HAP-1 (cell line): ENCODE measurements at regions not wholly inside any gene's neighbourhood (a gene's known extent, or its start where the extent isn't known, plus 50 kb on each side); places are given as distances from the start of the nearest gene placed in this dataset.

Source experiments
- DNase-seq, 2 experiments: peaks; one replicate each; pipeline ENCODE4 v3.0.0-alpha.2; 2016 to 2020; ENCODE audit warnings: low spot score in 2 of 2
- H3K27me3 ChIP-seq: fragments of 250-450 bp; sonication (Bioruptor Pico); 2 replicates; pipeline ENCODE4 v1.5.1; 2020; ENCODE audit warnings: low read depth, mild to moderate bottlenecking, moderate library complexity
- H3K36me3 ChIP-seq: fragments of 250-450 bp; sonication (Bioruptor Pico); replicated peaks from 2 replicates; pipeline ENCODE4 v1.5.1; 2020; ENCODE audit warnings: mild to moderate bottlenecking
- H3K4me1 ChIP-seq: fragments of 250-450 bp; sonication (Bioruptor Pico); 2 replicates; pipeline ENCODE4 v1.5.1; 2020; ENCODE audit warnings: mild to moderate bottlenecking
- H3K4me3 ChIP-seq: fragments of 250-450 bp; sonication (Bioruptor Pico); 2 replicates; pipeline ENCODE4 v1.5.1; 2020; ENCODE audit warnings: mild to moderate bottlenecking, moderate library complexity
- H3K9me3 ChIP-seq: fragments of 250-450 bp; sonication (Bioruptor Pico); 2 replicates; pipeline ENCODE4 v1.5.1; 2020; ENCODE audit warnings: mild to moderate bottlenecking, moderate library complexity
- in situ Hi-C: fragments of 300-500 bp; cut with MboI; formaldehyde crosslinking; loops from 3 replicates; pipeline ENCODE4 v1.14.3; 2020; ENCODE audit warnings: low sequenced_read_pairs, inconsistent platforms, mixed read lengths

DNA sequence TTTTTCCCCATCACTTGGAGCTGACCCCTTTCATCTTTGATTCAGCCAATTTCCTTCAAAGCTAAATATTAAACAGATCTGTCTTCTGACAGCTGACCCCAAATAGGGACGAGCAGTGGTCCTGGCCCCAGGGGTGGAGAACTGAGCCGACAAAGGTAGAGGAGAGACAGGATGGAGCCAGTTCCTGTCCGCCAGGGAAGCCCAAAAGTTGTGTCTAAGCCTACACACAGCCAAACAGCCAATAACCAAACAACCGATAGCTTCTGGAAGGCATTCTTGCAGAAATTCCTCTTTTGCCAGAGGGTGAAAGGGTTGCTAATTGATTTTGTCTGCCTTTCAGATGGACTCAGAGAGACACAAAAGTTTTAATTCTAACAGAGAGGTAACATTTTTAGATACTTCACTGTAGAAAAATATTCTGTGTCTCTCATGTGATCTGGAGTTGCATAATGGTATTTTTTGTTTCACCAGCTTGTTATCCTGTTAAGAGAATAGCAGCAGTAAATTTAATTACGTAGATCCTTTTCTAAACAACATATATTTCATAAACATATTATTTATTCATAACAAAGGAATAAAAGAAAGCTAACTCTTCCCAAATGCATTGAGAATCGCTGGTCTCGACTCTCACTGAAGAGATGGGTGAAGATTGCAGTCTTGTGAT lies 161.7 kb upstream of the LYZL1 start:
- H3K36me3 ChIP-seq: no peaks in the 10 kb centered on the region
- no peaks in the 10 kb centered on the region for H3K27me3 ChIP-seq
- no peak overlapping the region for H3K4me3 ChIP-seq
- no peaks in the 10 kb centered on the region for H3K9me3 ChIP-seq
- H3K4me1 ChIP-seq: peaks cover 4% of the 10 kb centered on the region
- in situ Hi-C loops: loop anchor here (25.0 kb wide), 1 partner anchor 465 kb away; no protein-coding TSS in a partner anchor
- DNase-seq: no peak

DNA sequence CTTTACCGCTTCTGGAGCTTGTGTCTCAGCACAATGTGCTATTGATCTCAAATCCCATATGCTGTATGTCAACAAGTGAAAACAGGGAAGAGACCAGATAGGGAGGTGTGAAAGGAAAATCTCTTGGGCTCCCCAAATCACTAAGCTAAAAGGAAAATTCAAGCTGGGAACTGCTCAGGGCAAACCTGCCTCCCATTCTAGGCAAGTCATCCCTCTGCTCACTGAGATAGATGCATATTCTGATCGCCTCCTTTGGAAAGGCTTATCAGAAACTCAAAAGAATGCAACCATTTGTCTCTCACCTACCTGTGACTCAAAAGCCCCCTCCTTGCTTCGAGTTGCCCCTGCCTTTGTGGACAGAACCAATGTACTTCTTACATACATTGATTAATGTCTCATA lies 161.1 kb upstream of the LYZL1 start:
- Histone ChIP-seq H3K9me3 (no peaks in the 10 kb centered on the region), H3K4me1 (peaks cover 4% of the 10 kb centered on the region), H3K36me3 (no peaks in the 10 kb centered on the region), H3K27me3 (no peaks in the 10 kb centered on the region), H3K4me3 (no peak overlapping the region)
- in situ Hi-C loops: loop anchor here (25.0 kb wide), 1 partner anchor 465 kb away; no protein-coding TSS in a partner anchor
- no peak for DNase-seq

DNA sequence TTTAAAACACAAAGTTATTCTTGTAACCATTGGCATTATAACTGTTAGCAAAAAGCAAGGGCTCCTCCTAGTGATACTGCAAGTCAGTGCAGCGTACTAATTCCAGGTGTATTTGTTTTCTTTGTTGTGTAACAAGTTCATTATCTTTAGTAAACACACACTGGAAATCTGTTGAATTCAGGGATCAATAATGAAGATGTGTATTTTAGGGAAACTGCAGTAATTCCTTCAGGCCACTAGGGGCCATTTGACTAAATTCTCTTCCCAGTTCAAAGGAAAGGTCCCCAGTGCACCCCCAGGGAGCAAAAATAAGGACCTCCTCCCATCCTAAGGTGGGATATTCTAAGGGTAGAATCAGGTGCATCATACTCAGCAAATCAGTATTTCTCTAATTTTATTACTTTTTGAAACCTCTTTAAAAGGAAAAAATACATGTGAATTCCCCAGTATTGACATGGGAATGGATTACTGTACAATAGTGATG lies 158.6 kb upstream of the LYZL1 start:
- Histone ChIP-seq H3K27me3 (no peaks in the 10 kb centered on the region), H3K4me3 (no peak overlapping the region), H3K4me1 (peaks cover 8% of the 10 kb centered on the region), H3K36me3 (no peaks in the 10 kb centered on the region), H3K9me3 (no peaks in the 10 kb centered on the region)
- in situ Hi-C loops: loop anchor here (25.0 kb wide), 1 partner anchor 468 kb away; no protein-coding TSS in a partner anchor
- peak; percentile 24 to 31 for DNase-seq

DNA sequence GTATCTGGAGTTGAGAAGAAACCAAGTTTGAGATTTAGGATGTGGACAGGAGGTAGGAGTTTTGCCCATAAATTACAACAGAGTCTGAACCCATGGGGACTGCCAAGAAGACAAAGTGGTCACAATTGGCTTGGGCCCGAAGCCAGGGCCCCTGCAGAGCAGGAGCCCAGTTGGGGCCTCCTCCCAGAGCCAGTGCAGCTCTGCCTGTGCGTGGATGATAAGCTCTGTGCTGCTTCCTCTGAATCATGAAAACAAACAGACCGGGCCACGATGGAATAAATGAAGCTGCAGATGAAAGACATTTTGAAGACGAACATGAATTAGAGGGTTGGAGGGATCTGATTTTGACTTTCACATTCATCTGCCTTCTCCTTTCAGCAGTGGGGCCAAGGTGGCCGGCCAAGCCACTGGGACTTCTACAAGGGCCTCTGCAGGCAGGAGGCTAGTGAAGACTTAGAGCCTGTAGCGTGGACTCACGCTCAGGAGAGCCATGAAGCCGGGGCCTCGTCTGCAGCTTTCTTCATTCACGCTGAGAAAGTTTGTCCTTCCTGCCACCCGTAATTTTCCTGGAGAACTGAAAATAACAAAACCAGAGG lies 156.8 kb upstream of the LYZL1 start:
- no peak for DNase-seq
- Histone ChIP-seq H3K4me1 (peaks cover 13% of the 10 kb centered on the region), H3K36me3 (no peaks in the 10 kb centered on the region), H3K4me3 (no peak overlapping the region), H3K27me3 (no peaks in the 10 kb centered on the region), H3K9me3 (no peaks in the 10 kb centered on the region)
- in situ Hi-C loops: loop anchor here (25.0 kb wide), 1 partner anchor 470 kb away; no protein-coding TSS in a partner anchor

DNA sequence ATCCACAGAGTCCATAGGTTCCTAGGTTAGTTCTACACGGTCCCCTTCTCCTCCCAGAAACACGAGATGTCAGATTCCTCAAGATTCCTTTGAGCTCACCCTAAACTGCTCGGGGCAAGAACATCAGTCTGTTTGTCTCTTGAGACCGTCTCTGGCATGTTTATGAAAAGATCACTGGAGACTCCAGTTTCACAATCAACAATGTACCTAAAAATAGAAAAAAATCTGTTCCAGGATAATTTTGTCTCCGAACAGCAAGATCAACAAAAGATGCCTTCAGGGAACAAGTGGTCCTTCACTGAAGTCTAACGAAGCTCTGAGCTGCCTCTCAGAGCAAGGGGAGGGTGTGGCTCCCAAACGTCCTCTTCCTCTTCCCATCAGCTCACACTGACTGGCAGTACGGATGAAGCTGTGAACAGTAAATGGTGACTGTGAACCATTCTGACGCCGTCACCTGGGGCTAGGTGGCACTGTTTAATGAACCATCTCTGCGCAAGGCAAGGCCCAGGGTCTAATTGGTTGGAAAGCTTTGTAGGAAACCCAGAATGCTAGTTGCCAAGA lies 156.2 kb upstream of the LYZL1 start:
- in situ Hi-C loops: loop anchor here (25.0 kb wide), 1 partner anchor 470 kb away; no protein-coding TSS in a partner anchor
- H3K27me3 ChIP-seq: no peaks in the 10 kb centered on the region
- no peak overlapping the region for H3K4me3 ChIP-seq
- H3K9me3 ChIP-seq: no peaks in the 10 kb centered on the region
- DNase-seq: no peak
- H3K4me1 ChIP-seq: peaks cover 13% of the 10 kb centered on the region
- H3K36me3 ChIP-seq: no peaks in the 10 kb centered on the region

DNA sequence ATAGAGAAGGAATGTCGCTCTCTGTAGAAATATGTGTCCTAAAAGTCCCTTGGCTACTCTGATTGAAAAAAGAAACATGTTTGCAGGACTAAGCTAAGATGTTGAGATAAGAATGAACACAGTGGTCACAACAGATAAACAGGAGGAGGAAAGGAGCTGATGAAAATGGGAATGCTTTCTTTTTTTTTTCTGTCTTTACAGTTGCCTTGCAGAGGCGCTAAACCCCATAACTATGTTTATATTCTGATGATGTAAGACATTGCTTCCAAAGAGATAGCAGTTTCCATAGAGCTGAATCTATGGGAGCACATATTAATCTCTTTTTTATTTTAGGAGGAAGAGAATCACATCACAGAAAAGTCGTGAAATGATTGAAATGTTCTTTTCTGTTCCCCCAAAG lies 153.5 kb upstream of the LYZL1 start:
- DNase-seq: no peak
- H3K27me3 ChIP-seq: no peaks in the 10 kb centered on the region
- no peak overlapping the region for H3K4me3 ChIP-seq
- H3K36me3 ChIP-seq: no peaks in the 10 kb centered on the region
- peaks cover 11% of the 10 kb centered on the region; the same call in 1 of the 2 replicates for H3K4me1 ChIP-seq
- in situ Hi-C loops: loop anchor here (25.0 kb wide), 1 partner anchor 473 kb away; no protein-coding TSS in a partner anchor
- H3K9me3 ChIP-seq: no peaks in the 10 kb centered on the region

DNA sequence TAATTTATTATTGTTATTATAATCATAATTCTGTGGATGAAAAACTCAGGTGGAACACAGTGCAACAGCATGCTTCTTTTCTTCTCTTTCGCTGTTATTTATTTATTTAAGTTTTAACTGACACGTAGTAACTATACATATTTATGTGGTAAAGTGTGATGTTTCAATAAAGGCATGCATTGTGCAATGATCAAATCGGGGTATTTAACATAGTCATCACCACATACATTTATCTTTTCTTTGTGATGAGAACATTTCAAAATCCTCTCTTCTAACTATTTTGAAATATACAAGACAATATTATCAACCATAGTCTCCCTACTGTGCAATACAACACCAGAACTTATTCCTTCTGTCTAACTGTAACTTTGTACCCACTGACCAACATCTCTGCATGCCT lies 152.5 kb upstream of the LYZL1 start:
- H3K9me3 ChIP-seq: no peaks in the 10 kb centered on the region
- H3K27me3 ChIP-seq: no peaks in the 10 kb centered on the region
- H3K36me3 ChIP-seq: no peaks in the 10 kb centered on the region
- DNase-seq: no peak
- in situ Hi-C loops: loop anchor here (25.0 kb wide), 1 partner anchor 474 kb away; no protein-coding TSS in a partner anchor
- peaks cover 16% of the 10 kb centered on the region for H3K4me1 ChIP-seq
- no peak overlapping the region for H3K4me3 ChIP-seq

DNA sequence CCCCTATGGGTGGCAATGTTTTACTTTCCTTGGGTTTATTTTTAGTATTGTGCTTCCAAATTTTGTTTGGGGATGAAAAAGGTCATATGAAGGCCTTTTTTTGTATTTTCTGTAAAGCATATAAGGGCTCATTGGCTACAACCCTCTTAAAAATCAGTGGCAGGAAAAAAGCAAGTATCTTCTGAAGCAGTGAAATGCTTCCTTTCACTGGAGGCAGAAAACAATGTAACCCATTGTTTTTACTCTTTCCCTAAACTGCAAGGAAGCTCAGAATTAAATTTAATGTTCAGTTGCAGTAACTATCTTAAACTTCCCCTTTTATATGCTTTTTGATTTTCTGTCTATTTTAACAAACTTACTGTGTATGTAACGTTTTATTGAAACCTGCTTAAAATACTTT lies 148.7 kb upstream of the LYZL1 start:
- DNase-seq: no peak
- in situ Hi-C loops: loop anchor here (25.0 kb wide), 1 partner anchor 478 kb away; no protein-coding TSS in a partner anchor
- no peaks in the 10 kb centered on the region for H3K27me3 ChIP-seq
- H3K4me3 ChIP-seq: no peak overlapping the region
- no peaks in the 10 kb centered on the region for H3K36me3 ChIP-seq
- no peaks in the 10 kb centered on the region for H3K9me3 ChIP-seq
- H3K4me1 ChIP-seq: peaks cover 19% of the 10 kb centered on the region

DNA sequence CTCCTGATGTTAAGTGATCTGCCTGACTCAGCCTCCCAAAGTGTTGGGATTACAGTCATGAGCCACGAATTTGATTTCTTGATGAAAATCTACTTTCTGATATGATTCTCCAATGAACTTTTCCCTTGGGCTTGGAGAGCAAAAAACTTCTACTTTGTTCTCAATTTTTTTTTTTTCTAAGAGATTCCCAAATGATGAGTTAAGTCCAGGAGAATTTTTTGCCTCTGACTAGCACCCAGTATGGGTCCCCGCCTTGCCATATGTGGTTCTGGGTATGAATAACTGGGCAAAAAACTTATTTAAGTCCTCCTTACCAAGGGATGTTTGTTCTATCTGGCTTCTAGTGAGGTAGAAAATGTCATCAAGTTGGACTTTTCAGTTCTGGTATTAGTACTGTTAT lies 147.9 kb upstream of the LYZL1 start:
- Histone ChIP-seq H3K4me1 (peaks cover 13% of the 10 kb centered on the region), H3K9me3 (no peaks in the 10 kb centered on the region), H3K36me3 (no peaks in the 10 kb centered on the region), H3K4me3 (no peak overlapping the region), H3K27me3 (no peaks in the 10 kb centered on the region)
- in situ Hi-C loops: loop anchor here (25.0 kb wide), 1 partner anchor 479 kb away; no protein-coding TSS in a partner anchor
- DNase-seq: no peak

DNA sequence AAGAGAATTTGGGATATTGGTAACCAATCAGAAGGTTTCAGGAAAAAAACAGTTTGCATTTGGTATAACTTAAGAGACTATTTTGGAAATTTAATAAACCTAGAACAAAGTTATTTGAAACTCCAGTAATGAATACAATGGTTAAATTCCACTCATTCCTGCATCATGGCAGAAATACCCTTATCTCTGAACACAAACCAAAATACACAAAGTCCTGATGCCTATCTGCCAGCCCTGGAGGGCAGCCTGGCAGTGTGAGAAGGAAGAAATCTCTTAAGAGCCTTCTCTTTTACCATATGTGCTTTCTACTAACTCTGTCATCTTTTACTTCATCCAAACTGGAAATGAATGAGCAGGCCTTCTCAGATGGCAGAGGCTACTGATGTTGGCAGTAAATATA lies 147.1 kb upstream of the LYZL1 start:
- no peak for DNase-seq
- Histone ChIP-seq H3K4me3 (no peak overlapping the region), H3K9me3 (no peaks in the 10 kb centered on the region), H3K36me3 (no peaks in the 10 kb centered on the region), H3K4me1 (peaks cover 13% of the 10 kb centered on the region), H3K27me3 (no peaks in the 10 kb centered on the region)
- in situ Hi-C loops: loop anchor here (25.0 kb wide), 1 partner anchor 479 kb away; no protein-coding TSS in a partner anchor

DNA sequence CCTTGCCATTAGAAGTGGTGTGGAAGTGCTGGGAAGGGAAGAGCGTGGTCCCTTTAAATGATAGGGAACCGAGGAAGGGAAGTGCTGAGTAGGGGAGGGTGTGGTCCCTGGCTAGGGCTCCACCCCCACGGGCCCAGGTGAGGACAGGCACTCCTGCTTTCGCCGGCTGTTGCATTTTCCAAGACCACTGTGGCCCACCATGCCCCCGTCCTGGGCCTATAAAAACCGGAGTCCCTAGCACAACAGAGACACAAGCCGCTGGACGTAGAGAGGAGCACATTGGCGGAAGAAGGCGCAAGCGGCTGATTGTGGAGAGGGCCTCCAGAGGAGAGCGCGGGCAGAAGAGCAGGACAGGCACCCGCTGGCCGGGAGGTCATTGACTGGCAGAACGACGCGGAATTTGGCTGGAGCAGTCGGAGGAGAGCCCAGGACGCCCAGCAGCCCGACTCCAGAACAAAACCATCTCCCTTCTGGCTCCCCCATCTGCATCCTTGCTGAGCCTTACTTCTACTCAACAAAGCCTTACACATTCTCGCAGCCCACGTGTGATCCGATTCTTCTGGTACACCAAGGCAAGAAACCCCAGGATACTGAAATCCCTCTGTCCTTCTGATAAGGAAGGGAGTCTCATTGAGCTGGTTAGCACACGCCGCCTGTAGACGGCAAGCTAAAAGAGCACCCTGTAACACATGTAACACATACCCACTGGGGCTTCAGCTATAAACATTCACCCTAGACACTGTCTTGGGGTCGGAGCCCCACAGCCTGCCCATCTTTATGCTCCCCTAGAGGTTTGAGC lies 146.2 kb upstream of the LYZL1 start:
- no peak for DNase-seq
- H3K4me1 ChIP-seq: peaks cover 13% of the 10 kb centered on the region
- in situ Hi-C loops: loop anchor here (25.0 kb wide), 1 partner anchor 480 kb away; no protein-coding TSS in a partner anchor
- H3K9me3 ChIP-seq: no peaks in the 10 kb centered on the region
- no peaks in the 10 kb centered on the region for H3K27me3 ChIP-seq
- no peak overlapping the region for H3K4me3 ChIP-seq
- no peaks in the 10 kb centered on the region for H3K36me3 ChIP-seq

DNA sequence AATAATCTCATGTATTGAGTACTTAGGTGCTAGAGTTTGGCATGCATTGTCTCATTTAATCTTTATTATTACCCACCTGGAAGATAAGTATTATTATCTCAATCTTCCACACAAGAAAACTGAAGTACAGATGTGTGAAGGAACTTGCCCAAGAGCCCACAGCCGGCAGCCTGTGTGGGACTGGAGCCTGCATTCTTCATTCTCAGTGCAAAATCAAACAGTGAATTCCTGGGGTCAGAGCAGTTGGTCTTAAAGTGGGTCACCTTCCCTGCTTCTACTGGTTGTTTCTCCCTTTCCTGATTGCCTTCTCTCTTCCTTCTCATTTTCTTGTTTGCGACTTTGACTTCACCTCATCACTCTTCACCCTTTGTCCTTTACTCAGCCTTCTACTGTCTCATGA lies 144.7 kb upstream of the LYZL1 start:
- Histone ChIP-seq H3K9me3 (no peaks in the 10 kb centered on the region), H3K4me3 (no peak overlapping the region), H3K36me3 (no peaks in the 10 kb centered on the region), H3K4me1 (peaks cover 11% of the 10 kb centered on the region), H3K27me3 (peaks cover 2% of the 10 kb centered on the region; the same call in 1 of the 2 replicates)
- in situ Hi-C loops: loop anchor here (25.0 kb wide), 1 partner anchor 482 kb away; no protein-coding TSS in a partner anchor
- DNase-seq: no peak
